Superior temporal gyrus (tissue), 1 donor: ENCODE measurements at regions not wholly inside any gene's neighbourhood (a gene's known extent, or its start where the extent isn't known, plus 50 kb on each side); places are given as distances from the start of the nearest gene placed in this dataset.
A peak's percentile ranks its signal among the peaks of the same experiment; 100 is the strongest.

ENCODE experiments used
- DNase-seq: peaks from one replicate; pipeline ENCODE4 v3.0.0-alpha.2; 2016; ENCODE audit errors: extremely low spot score

- DNase-seq, result no peak
These were observed 826.3 kb upstream of the CDH2 start for GRCh38 chr18:29003194-29003593.

DNA sequence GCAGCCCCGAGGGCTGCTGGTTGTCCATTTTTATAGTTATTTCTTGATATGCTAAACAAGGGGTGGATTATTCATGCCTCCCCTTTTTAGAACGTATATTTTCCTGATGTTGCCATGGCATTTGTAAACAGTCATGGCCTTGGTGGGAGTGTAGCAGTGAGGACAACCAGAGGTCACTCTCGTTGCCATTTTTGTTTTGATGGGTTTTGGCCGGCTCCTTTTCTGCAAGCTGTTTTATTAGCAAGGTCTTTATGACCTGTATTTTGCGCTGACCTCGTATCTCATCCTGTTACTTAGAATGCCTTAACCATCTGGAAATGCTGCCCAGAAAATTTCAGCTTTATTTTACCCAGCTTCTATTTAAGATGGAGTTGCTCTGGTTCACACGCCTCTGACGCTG lies 825.8 kb upstream of the CDH2 start:
- no peak for DNase-seq

- no peak for DNase-seq
These were observed 822.8 kb upstream of the CDH2 start for GRCh38 chr18:28999726-29000125.

- no peak for DNase-seq
These were observed 818.4 kb upstream of the CDH2 start for GRCh38 chr18:28995319-28995718.

DNA sequence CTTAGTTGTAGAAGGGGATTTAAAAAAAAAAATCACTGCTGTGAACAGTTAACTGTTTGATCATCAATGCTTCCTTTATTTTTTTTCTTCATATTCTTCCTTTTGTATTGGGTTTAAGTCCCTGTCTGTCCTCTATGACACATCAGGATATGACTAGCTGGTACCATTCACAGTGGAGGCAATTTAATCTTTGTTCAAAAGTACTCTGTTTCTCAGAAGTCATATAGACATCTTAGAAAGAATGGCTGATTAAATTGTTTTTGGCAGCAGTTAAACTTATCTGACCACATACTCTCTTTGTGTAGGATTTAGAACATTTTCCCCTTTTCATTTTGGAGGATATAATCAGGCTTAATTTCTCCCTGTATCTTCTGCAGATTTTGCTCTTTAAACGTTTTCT lies 807.8 kb upstream of the CDH2 start:
- DNase-seq, result no peak

DNA sequence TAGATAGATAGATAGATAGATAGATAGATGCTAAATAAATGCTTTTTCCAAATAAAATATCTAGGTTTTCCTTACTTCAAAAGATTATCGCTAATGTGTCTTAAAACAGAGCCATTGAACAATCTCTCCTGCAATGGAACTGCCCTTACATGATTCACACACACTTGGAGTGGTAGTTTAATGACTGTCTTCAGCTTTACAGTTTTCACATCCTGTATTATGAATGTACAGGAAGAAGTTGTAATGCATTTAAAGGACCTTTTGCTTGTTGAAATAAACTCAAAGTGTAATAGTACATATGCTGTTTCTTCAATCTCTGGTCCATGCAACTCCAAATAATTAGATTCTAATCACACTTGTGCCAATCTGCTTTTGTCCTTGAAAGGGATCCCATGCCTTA lies 797.6 kb upstream of the CDH2 start:
- no peak for DNase-seq

DNA sequence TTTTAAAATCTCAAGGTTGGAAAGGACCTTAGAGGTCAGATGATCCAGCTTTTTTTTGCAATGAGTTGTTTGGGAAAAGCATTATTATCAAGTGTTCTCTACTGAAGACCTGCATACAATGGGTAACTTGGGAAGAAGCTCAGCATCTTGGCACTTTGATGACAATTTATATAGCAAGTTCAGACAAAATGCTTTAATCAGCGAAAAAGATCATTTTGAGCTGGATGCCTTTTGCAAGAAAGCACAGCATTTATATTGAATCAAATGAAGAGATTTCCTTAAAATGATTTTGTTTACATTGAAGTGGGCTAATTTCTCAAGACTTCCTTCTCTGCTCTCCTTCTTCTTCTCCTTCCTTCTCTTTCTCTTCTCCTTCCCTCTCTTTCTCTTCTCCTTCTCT lies 796.4 kb upstream of the CDH2 start:
- no peak for DNase-seq

DNA sequence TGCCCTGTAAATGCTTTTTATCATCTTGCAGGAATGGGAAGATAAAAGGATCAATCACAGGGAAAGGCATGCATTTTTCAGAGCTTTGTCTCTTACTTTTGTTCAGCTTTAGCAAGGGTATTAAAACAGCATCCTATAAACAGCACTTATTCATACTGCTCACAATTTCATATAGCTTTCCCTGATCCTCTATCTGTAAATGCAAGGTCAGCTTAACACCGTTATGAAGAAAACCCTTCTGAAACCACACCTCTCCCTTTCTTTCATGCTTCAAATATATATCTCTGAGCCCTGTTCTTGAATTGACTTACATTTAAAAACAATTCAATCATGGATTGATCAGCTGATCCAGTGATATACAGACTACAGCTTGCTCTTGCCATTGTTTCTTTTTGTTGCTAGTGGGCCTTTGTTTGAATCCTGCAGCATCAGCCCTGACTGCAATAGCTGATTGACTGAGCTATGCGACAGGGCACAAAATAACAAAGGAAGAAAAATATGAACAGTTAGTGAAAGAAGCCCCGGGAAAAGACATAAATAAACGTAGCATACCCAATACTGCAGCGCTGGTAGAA lies 795.5 kb upstream of the CDH2 start:
- DNase-seq, result no peak

DNA sequence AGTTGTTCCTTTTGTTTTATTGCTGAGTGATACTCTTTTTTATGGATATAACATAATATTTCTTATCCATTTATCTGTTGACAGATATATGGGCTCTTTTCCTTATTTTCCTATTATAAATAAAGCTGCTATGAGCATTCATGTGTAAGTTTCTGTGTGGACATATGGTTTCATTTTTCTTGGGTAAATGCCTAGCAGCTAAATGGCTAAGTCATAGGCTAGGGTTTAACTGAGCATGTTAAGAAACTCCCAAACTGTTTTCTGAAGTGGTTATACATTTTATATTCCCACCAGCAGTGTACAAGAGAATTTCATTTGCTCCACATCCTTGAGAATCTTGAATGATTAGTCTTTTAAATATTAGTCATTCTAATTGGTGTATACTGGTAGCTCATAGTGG lies 786.6 kb upstream of the CDH2 start:
- DNase-seq, result no peak

DNA sequence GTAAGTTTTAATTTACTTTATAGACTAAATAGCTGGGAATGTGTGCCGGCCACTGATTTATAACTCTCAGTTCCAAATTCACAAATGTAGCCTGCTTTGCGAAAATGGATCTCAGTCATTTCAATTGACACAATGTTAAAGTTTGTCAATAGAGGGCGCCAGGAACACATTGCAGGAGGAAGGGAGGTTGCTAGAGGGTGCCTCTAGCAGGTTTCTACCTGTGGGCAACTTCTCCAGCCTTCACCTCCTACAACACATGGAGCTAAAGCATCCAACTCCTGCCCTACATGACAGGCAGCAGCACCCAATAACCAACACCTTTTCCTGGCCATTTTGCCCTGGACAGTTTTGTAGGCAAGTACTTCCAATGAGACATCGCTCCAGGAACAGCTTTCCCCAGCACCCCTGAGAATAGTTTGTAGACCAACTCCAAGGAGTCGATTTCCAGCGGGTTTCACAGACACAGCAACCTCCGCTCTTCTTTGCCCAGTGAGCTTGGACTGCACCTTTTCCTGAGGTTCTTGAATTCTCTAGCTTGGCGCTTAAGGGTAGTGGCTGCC lies 784.8 kb upstream of the CDH2 start:
- DNase-seq, result peak; percentile 31

GRCh38 chr18:28960146-28960545 lies 783.2 kb upstream of the CDH2 start:
- no peak for DNase-seq

GRCh38 chr18:28952339-28952738 lies 775.4 kb upstream of the CDH2 start:
- DNase-seq, result no peak

DNA sequence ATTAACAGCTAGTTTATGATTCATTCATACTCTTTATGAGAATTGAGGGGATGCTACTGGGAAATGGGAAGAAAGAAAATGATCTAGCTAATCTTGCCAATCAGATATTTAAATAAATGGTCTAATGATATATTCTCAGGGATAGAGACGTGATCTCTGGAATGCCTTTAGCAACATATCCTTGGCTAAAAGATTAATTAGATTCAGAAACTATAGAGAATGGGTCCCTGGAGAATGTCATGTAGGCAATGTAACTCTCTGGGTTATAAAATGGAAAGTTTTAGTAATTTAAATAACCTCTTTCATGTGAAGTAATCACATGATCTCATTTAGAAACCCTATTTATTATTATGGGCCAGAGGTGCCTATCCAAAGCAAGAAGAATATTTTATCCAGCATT lies 771.0 kb upstream of the CDH2 start:
- DNase-seq, result no peak

- DNase-seq, result no peak
These were observed 769.5 kb upstream of the CDH2 start for GRCh38 chr18:28946471-28946870.

DNA sequence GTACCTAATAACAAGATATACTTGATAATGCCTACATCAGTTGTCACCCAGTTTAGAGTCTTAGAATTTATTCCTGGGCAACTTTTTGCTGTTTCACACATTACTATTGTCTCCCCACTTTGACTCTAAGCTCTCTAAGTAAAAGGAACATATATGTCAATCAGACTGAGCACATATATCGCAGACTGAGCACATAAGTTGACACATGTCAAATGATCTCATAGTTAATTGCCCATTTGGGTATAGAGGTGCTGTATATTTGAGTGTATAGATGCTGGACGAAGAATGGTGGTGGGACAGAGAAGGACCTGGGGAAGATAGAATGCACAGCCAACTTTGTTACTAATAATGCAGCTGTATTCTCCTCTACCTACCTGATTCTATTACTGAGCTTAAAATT lies 746.0 kb upstream of the CDH2 start:
- no peak for DNase-seq

DNA sequence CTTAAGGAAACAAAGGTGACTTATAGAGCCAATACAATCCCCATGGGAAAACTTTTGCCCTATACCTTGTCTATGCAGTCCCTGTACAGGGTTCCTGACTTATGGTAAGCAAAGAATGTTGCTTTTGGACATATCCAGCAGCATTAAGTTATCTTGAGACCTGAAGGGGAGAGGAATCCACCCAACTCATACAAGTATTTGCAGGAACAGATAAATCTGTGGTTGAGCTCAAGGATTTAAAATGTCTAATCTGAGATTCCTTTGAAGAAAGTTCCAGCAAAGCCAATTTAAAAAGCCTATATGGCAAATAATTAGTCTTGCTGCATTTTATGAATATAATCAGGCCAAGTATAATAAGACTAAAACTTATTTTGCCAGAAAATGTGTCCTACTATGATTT lies 739.5 kb upstream of the CDH2 start:
- no peak for DNase-seq

- no peak for DNase-seq
These were observed 728.6 kb upstream of the CDH2 start for GRCh38 chr18:28905509-28905908.

DNA sequence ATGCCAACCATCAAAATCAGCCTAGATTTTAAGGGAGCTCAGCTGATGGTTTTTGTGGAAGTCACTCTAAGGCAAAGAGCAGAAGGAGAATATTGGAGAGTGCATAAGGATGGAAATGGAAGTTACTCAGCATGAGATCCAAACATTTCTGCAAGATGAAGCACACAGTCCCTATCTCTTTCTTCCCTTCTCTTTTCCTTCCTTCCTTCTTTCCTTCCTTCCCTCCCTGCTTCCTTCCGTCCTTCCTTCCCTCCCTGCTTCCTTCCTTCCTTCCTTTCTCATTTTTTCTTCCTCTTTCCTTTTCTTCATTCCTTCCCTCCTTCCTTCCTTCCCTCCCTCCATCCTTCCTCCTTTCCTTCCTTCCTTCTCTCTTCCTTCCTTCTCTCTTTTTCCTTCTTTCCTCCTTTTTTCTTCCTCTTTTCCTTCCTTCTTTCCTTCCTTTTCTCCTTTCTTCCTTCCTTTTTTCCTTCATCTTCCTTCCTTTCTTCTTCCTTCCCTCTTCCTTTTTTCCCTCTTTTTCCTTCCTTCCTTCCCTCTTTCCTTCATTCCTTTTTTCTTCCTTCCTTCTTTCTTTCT lies 727.9 kb upstream of the CDH2 start:
- DNase-seq, result no peak

DNA sequence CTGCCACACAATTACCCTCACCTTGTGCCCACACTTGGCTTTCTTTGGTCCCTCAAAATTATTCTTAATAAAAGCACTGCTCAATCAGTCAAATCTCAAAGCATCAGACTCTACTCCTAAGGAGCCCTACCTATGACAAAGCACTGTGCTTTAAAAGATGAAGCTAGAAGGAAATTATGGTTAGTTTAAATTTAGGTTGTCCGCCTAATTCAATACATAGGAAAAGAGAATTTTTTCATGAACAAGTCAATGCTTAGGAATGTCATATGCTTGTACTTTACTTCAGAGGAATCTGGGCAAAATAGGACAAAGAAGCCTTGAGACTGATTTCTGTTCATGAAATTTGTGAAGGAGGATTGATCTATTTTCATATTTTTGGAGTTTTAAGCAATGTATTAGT lies 726.4 kb upstream of the CDH2 start:
- no peak for DNase-seq

- DNase-seq, result no peak
These were observed 713.9 kb upstream of the CDH2 start for GRCh38 chr18:28890791-28891190.

DNA sequence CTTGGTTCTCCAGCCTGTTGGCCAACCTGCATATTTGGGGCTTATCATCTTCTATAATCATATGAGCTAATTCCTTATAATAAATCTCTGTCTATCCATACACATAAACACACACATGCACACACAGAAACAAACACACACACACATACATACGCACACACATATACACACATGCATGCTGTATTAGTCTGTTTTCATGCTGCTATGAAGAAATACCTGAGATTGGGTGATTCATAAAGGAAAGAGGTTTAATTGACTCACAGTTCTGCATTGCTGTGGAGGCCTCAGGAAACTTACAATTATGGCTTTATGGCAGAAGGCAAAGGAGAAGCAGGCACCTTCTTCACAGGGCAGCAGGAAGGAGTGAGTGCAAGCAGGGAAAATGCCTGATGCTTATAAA lies 707.4 kb upstream of the CDH2 start:
- no peak for DNase-seq

DNA sequence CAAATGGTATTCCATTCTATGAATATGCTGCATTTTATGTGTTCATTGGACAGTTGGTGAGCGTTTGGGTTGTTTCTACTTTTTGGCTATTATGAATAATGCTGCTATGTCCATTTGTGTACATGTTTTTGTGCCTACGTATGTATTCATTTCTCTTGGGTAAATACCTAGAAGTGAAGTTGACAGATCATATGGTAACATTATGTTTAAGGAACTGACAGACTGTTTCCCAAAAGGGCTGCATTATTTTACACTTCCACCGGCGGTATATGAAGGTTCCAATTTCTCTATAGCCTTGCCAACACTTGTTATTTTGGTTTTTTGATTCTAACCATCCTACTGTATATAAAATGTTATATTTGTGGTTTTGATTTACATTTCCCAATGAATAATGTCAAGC lies 703.9 kb upstream of the CDH2 start:
- DNase-seq, result no peak

GRCh38 chr18:28875059-28875458 lies 698.1 kb upstream of the CDH2 start:
- no peak for DNase-seq

GRCh38 chr18:28863396-28863795 lies 686.5 kb upstream of the CDH2 start:
- no peak for DNase-seq
